ENCODE measurements at regions not wholly inside any gene's neighbourhood (a gene's known extent, or its start where the extent isn't known, plus 50 kb on each side); places are given as distances from the start of the nearest gene placed in this dataset.

DNA sequence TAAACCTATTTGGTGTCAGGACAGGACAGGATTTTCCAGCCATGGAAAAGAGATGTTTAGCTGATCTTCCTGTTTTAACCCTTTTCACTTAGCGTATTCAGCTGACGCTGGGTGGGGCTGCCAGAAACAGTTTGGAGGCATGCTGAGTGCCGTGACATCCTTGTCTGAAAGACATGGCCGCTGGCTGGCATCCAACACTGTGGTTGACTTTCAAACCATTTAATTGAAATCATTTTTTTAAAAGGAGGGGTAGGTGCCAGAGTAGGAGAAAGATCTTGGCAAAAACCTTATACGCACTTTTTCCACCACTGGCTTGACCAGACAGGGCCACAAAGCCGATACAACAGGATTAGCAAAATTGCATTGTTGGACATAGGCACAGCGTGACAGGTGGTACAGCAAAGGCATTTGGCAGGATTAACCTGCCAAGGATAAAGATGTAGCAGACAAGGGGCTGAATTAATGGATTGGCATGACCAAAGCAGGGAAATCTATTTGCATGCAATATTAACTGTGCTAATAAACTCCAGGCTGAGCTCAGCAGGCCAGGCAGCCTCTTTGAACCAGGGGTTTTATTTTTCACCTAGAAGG, 131.8 kb upstream of the TOPAZ1 start:
- Histone ChIP-seq H3K4me1 (no peaks in the 10 kb centered on the region), H3K27ac (no peak overlapping the region), H3K4me3 (no peak overlapping the region), H3K36me3 (ENCODE audit: insufficient read depth in 1 of 2, low read depth in 1 of 2) (no peaks in the 10 kb centered on the region), H3K27me3 (ENCODE audit: insufficient read depth in 3 of 3, low read length in 2 of 3) (peaks cover 6 to 8% (median 7%) of the 10 kb centered on the region in 3 donors), H3K9me3 (no peaks in the 10 kb centered on the region)
- DNase-seq (no peak), ATAC-seq (no peak)
- TF ChIP-seq, protein P1, sequence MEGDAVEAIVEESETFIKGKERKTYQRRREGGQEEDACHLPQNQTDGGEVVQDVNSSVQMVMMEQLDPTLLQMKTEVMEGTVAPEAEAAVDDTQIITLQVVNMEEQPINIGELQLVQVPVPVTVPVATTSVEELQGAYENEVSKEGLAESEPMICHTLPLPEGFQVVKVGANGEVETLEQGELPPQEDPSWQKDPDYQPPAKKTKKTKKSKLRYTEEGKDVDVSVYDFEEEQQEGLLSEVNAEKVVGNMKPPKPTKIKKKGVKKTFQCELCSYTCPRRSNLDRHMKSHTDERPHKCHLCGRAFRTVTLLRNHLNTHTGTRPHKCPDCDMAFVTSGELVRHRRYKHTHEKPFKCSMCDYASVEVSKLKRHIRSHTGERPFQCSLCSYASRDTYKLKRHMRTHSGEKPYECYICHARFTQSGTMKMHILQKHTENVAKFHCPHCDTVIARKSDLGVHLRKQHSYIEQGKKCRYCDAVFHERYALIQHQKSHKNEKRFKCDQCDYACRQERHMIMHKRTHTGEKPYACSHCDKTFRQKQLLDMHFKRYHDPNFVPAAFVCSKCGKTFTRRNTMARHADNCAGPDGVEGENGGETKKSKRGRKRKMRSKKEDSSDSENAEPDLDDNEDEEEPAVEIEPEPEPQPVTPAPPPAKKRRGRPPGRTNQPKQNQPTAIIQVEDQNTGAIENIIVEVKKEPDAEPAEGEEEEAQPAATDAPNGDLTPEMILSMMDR (IDR thresholded peaks at IDR 0.05): no peak
- intact Hi-C loops (cut with DNase I): loop anchor here in 1 of 2 donors (10.0 kb wide), 1 partner anchor 565 kb away; no protein-coding TSS in a partner anchor
- WGBS, 3 donors: 34 to 48% (median 37%) methylated on average over 7 of the region's 7 CpGs

DNA sequence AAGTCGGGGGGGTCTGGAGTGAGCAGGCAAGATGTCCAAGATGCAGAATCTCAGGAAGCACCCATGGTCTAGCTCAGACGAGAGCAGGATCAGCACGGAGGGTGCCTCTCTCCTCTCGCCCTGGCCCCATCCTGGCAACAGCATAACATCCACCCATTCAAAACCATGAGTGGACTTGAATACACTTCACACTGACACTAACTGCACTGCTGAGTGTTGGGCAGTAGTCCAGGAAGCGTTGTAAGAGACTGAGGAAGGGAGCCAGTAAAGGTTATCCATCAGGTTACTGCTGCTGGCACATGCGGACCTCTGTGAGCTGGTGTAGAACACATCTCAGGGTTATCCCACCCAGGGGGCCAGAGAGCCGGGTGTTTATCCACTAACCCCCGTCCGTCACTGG, 131.0 kb upstream of the TOPAZ1 start:
- H3K4me1 ChIP-seq: no peaks in the 10 kb centered on the region
- no peaks in the 10 kb centered on the region for H3K9me3 ChIP-seq
- H3K4me3 ChIP-seq: no peak overlapping the region
- H3K27me3 ChIP-seq (ENCODE audit: insufficient read depth in 3 of 3, low read length in 2 of 3): peaks cover 5 to 7% (median 6%) of the 10 kb centered on the region in 3 donors
- no peak for DNase-seq
- no peak for ATAC-seq
- H3K27ac ChIP-seq: no peak overlapping the region
- no peaks in the 10 kb centered on the region for H3K36me3 ChIP-seq (ENCODE audit: insufficient read depth in 1 of 2, low read depth in 1 of 2)
- 52 to 56% (median 56%) methylated on average over 9 of the region's 9 CpGs for WGBS, 3 donors
- TF ChIP-seq, protein P1 (IDR thresholded peaks at IDR 0.05): no peak
- intact Hi-C loops (cut with DNase I): loop anchor here in 1 of 2 donors (10.0 kb wide), 1 partner anchor 566 kb away; no protein-coding TSS in a partner anchor

DNA sequence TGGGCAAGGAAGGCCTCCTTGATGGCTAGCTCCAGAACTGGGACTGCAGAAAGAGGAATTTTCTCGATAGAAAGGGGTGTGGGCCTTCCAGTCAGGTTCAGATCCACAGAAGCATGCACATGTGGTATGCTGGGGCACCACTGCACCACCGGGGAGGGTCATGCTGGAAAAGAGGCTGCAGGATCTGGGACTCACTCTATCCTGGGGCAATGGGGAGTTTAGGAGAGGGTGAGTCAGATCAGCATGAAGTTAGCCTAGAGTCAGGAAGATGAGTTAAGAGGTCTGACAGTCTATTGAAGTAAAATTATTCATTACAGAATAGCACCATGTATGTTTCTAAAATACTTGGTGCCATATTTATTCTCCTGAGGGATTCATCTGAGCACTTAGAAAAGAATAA, 130.2 kb upstream of the TOPAZ1 start:
- H3K27ac ChIP-seq: no peak overlapping the region
- H3K9me3 ChIP-seq: no peaks in the 10 kb centered on the region
- H3K36me3 ChIP-seq (ENCODE audit: insufficient read depth in 1 of 2, low read depth in 1 of 2): no peaks in the 10 kb centered on the region
- 82 to 86% (median 82%) methylated on average over 2 of the region's 2 CpGs for WGBS, 3 donors
- no peaks in the 10 kb centered on the region for H3K4me1 ChIP-seq
- TF ChIP-seq, protein P1 (IDR thresholded peaks at IDR 0.05): no peak
- H3K4me3 ChIP-seq: no peak overlapping the region
- no peak for DNase-seq
- ATAC-seq: no peak
- H3K27me3 ChIP-seq (ENCODE audit: insufficient read depth in 3 of 3, low read length in 2 of 3): peaks cover 5 to 7% (median 6%) of the 10 kb centered on the region in 3 donors
- intact Hi-C loops (cut with DNase I): loop anchor here in 1 of 2 donors (10.0 kb wide), 1 partner anchor 567 kb away; no protein-coding TSS in a partner anchor

DNA sequence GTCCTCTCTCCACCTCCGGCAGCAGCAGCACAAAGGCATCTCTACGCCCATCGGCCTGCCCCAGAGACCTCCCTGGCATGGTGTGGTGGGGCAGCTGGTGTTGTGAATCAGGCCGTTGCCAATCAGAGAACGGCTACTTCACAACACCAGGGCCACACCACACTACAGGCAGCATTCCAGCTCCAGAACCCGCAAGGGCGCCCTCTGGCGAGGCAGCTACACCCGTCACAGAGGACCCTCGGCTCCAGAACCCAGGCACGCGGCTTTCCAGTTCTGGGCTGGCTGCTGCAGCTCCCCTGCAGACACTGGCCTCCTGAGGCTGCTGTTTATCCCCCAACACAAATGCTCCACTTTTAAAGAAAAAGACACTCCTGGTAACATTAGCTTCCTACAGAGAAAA, 127.5 kb upstream of the TOPAZ1 start:
- peak; percentile 23 to 54 for DNase-seq
- TF ChIP-seq, protein P1 (IDR thresholded peaks at IDR 0.05): no peak
- intact Hi-C loops (cut with DNase I): loop anchor here in 1 of 2 donors (10.0 kb wide), 1 partner anchor 569 kb away; no protein-coding TSS in a partner anchor
- Histone ChIP-seq H3K4me1 (no peaks in the 10 kb centered on the region), H3K9me3 (no peaks in the 10 kb centered on the region), H3K27me3 (ENCODE audit: insufficient read depth in 3 of 3, low read length in 2 of 3) (peaks cover 0 to 6% (median 5%) of the 10 kb centered on the region in 3 donors), H3K4me3 (no peak overlapping the region), H3K36me3 (ENCODE audit: insufficient read depth in 1 of 2, low read depth in 1 of 2) (no peaks in the 10 kb centered on the region), H3K27ac (no peak overlapping the region)
- WGBS, 3 donors: 15 to 19% (median 18%) methylated on average over 12 of the region's 12 CpGs
- peak in 2 of 4 donors; percentile 36 to 42 for ATAC-seq

Measured in psoas muscle (tissue), 7 donors.